Activated CD8-positive, alpha-beta T cell treated with anti-CD3 and anti-CD28 coated beads for 36 hours (primary cell): ENCODE measurements at regions not wholly inside any gene's neighbourhood (a gene's known extent, or its start where the extent isn't known, plus 50 kb on each side); places are given as distances from the start of the nearest gene placed in this dataset.

Experiments used
- ATAC-seq: fragments of 200-7000 bp; cut with Tn5 transposase; one replicate; pipeline ENCODE4 v1.10.0; 2021; ENCODE audit warnings: mild to moderate bottlenecking, moderate library complexity
- CTCF ChIA-PET: fragments of 350-600 bp; sonication (Branson Sonifier 250); formaldehyde crosslinking; loops from one replicate; lab custom pipeline; 2021; ENCODE audit warnings: antibody characterized with exemption; lab: Charles Lee
- POLR2A ChIA-PET: fragments of 350-600 bp; sonication (Branson Sonifier 250); formaldehyde crosslinking; loops from one replicate; lab custom pipeline; 2021; ENCODE audit warnings: antibody characterized with exemption; lab: Charles Lee
- DNase-seq: peaks from one replicate; pipeline ENCODE4 v3.0.0-alpha.2; 2020
- H3K27ac Mint-ChIP-seq: one replicate; pipeline ENCODE4 v1.8.0; 2021; ENCODE audit warnings: mild to moderate bottlenecking, mixed read lengths
- H3K27me3 Mint-ChIP-seq: one replicate; pipeline ENCODE4 v1.8.0; 2021; ENCODE audit warnings: mixed read lengths
- H3K36me3 Mint-ChIP-seq: one replicate; pipeline ENCODE4 v1.8.0; 2021; ENCODE audit warnings: low read depth, mixed read lengths
- H3K4me1 Mint-ChIP-seq: one replicate; pipeline ENCODE4 v1.8.0; 2021; ENCODE audit warnings: low read depth, mixed read lengths
- H3K4me3 Mint-ChIP-seq: one replicate; pipeline ENCODE4 v1.8.0; 2021; ENCODE audit warnings: mild to moderate bottlenecking, moderate library complexity, mixed read lengths
- H3K9me3 Mint-ChIP-seq: one replicate; pipeline ENCODE4 v1.8.0; 2021; ENCODE audit warnings: mixed read lengths
- intact Hi-C: fragments of 100-400 bp; cut with micrococcal nuclease; formaldehyde crosslinking; loops from one replicate; pipeline ENCODE4 v1.10.0; 2022
- TF ChIP-seq, protein P1 (sequence below): fragments of 200-600 bp; IDR thresholded peaks from one replicate; pipeline ENCODE4 v1.8.0; 2022; ENCODE audit warnings: antibody characterized with exemption, mild to moderate bottlenecking

DNA sequence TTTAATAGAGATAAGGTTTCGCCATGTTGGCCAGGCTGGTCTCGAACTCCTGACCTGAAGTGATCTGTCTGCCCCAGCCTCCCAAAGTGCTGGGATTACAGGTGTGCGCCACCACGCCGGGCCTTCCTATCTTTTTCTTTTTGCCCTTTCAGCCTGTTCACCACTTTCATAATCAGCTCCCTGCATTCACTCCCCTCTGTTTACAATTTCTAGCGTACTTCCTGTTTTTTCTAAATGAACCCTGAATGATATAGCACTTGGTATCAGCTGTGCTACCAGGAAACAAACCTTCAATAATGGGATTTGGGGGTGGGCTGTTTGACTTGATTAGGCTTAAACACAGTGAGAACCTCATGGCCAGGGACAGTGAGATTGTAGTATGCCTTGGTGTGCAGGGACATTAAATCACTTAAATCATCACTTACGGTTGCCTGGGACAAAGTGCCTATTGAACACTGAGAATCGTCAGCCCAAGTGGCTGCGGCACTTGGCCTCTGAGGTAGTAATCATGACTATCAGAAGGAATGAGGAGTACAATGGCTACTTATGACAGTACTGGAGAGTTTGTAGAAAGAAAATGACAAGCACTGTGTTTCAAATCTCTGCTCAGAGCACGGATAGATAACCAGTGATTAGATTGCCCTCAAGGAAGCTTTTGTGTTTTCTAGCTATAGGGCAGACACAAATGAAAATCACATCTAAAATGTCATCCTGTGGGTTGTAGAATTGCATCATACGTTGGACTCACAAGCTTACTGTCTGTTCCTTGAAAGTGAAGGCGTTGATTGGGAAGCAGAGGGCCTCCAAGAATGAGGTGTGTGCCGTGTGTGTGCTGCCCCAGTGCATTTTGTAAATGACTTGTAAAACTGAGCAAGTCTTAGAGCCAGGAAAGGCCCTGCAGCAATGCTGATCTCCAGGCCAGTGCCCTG, 661.8 kb downstream of the MATN1 start:
- TF ChIP-seq, protein P1, sequence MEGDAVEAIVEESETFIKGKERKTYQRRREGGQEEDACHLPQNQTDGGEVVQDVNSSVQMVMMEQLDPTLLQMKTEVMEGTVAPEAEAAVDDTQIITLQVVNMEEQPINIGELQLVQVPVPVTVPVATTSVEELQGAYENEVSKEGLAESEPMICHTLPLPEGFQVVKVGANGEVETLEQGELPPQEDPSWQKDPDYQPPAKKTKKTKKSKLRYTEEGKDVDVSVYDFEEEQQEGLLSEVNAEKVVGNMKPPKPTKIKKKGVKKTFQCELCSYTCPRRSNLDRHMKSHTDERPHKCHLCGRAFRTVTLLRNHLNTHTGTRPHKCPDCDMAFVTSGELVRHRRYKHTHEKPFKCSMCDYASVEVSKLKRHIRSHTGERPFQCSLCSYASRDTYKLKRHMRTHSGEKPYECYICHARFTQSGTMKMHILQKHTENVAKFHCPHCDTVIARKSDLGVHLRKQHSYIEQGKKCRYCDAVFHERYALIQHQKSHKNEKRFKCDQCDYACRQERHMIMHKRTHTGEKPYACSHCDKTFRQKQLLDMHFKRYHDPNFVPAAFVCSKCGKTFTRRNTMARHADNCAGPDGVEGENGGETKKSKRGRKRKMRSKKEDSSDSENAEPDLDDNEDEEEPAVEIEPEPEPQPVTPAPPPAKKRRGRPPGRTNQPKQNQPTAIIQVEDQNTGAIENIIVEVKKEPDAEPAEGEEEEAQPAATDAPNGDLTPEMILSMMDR: no peak
- CTCF ChIA-PET: no interaction called here
- no peak for ATAC-seq
- Mint-ChIP-seq H3K27ac (no peak overlapping the region), H3K36me3 (no peaks in the 10 kb centered on the region), H3K4me1 (no peaks in the 10 kb centered on the region), H3K27me3 (no peaks in the 10 kb centered on the region), H3K4me3 (no peak overlapping the region), H3K9me3 (no peaks in the 10 kb centered on the region)
- no peak for DNase-seq
- intact Hi-C loops: no loop called here
- POLR2A ChIA-PET: no interaction called here

DNA sequence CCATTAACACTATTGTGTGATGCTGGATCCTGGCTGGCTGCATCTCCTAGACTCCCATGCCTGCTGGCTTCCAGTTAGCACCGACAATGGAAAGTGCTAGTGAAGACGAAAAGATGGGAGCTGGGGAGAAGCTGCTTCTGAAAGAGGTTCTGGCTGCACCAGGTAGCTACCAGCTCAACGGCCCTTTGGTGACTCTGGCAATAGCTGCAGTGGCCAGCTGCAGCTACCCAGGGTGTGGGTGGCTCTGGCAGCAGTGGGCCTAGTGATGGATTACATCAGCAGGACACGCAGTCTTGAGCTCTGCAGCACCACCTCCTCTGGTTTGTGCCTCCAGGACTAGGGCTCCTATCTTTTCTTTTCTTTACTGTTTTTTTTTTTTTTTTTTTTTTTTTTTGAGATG, 662.6 kb downstream of the MATN1 start:
- POLR2A ChIA-PET: no interaction called here
- H3K27ac Mint-ChIP-seq: no peak overlapping the region
- DNase-seq: no peak
- no peaks in the 10 kb centered on the region for H3K9me3 Mint-ChIP-seq
- intact Hi-C loops: no loop called here
- no peaks in the 10 kb centered on the region for H3K4me1 Mint-ChIP-seq
- TF ChIP-seq, protein P1: no peak
- CTCF ChIA-PET: no interaction called here
- no peaks in the 10 kb centered on the region for H3K27me3 Mint-ChIP-seq
- no peak for ATAC-seq
- no peak overlapping the region for H3K4me3 Mint-ChIP-seq
- no peaks in the 10 kb centered on the region for H3K36me3 Mint-ChIP-seq

DNA sequence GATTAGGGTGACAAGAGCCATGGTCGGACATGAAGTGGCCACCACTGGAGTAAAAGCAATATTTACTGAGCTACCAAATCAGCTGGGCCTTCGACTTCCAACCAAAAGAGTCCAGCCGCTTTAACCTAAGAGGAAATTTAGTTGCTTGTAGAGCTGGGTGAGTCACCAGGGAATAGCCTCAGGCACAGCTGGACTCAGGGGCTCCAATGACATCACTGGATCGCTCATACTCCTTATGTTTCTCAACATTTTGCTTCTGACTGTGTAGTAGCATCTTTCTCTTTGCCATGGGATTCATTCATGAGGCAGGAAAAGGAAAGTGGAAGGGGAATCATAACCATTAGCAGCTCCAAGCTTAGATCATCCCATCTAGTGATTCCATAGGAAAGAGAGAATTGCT, 664.4 kb downstream of the MATN1 start:
- ChIA-PET CTCF (no interaction called here), POLR2A (no interaction called here)
- TF ChIP-seq, protein P1: no peak
- no peak overlapping the region for H3K27ac Mint-ChIP-seq
- peaks cover 6% of the 10 kb centered on the region for H3K27me3 Mint-ChIP-seq
- no peaks in the 10 kb centered on the region for H3K36me3 Mint-ChIP-seq
- H3K9me3 Mint-ChIP-seq: no peaks in the 10 kb centered on the region
- DNase-seq (no peak), ATAC-seq (no peak)
- no peaks in the 10 kb centered on the region for H3K4me1 Mint-ChIP-seq
- H3K4me3 Mint-ChIP-seq: no peak overlapping the region
- intact Hi-C loops: no loop called here

DNA sequence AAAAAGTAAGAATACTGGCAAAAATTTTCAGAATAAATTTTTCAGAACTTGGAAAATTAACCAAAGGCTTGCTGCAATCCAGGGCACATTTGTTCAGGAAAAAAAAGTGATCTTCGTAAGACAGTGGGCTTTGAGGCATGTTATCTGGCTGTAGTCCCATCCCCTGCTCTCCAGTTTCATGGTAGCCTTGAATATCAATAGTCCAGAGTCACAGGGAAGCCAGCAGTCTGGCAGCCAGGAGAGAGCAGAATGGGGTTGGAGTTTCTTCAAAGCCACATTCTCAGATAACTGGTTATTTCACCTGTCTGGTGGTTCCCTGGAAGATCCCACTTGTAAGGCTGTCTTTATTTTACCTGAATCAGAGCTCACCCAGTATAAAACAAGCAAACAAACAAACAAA, 669.3 kb downstream of the MATN1 start:
- Mint-ChIP-seq H3K9me3 (no peaks in the 10 kb centered on the region), H3K4me3 (no peak overlapping the region), H3K4me1 (no peaks in the 10 kb centered on the region), H3K27ac (no peak overlapping the region), H3K36me3 (no peaks in the 10 kb centered on the region), H3K27me3 (peaks cover 21% of the 10 kb centered on the region)
- intact Hi-C loops: no loop called here
- ChIA-PET CTCF (no interaction called here), POLR2A (no interaction called here)
- DNase-seq (no peak), ATAC-seq (no peak)
- TF ChIP-seq, protein P1: no peak

DNA sequence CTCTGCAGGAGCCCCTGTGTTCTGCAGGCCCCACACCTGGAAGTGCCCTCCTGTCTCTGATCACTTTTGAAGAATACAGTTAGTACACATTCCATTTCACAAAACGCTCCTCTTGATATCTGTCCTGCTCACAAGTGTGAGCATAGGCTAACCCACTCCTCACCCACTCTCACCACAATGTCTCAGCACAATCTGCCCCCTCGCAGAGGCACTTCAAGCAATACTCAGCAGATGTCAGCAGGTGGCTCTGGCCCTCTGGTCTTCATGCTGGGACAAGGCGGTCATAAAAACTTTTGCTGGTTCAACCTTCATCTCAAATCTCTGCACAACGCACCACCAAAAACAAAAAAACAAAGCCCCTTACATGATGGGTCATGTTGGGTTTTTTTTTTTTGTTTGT, 671.2 kb downstream of the MATN1 start:
- no peak overlapping the region for H3K4me3 Mint-ChIP-seq
- H3K36me3 Mint-ChIP-seq: no peaks in the 10 kb centered on the region
- H3K4me1 Mint-ChIP-seq: no peaks in the 10 kb centered on the region
- ChIA-PET CTCF (no interaction called here), POLR2A (no interaction called here)
- no peak for DNase-seq
- TF ChIP-seq, protein P1: no peak
- intact Hi-C loops: no loop called here
- no peak for ATAC-seq
- peaks cover 21% of the 10 kb centered on the region for H3K27me3 Mint-ChIP-seq
- H3K9me3 Mint-ChIP-seq: no peaks in the 10 kb centered on the region
- H3K27ac Mint-ChIP-seq: no peak overlapping the region
